ENCODE measurements at regions not wholly inside any gene's neighbourhood (a gene's known extent, or its start where the extent isn't known, plus 50 kb on each side); places are given as distances from the start of the nearest gene placed in this dataset.

GRCh38 chr1:60156371-60156770 is 82.8 kb upstream of the C1orf87 start:
- no peak overlapping the region for H3K9ac ChIP-seq
- no peaks in the 10 kb centered on the region for H3K4me1 ChIP-seq
- TF ChIP-seq Cebpa-rat (IDR thresholded peaks at IDR 0.05) = no peak
- H3K4me3 ChIP-seq = no peak overlapping the region
- no peaks in the 10 kb centered on the region for H3K27me3 ChIP-seq
- no peaks in the 10 kb centered on the region for H4K20me1 ChIP-seq
- no peak overlapping the region for H3K4me2 ChIP-seq
- H3K9me3 ChIP-seq (replicated peaks in 1 of 11) = no peaks in the 10 kb centered on the region
- H3K27ac ChIP-seq = no peak overlapping the region
- H3K36me3 ChIP-seq = no peaks in the 10 kb centered on the region

DNA sequence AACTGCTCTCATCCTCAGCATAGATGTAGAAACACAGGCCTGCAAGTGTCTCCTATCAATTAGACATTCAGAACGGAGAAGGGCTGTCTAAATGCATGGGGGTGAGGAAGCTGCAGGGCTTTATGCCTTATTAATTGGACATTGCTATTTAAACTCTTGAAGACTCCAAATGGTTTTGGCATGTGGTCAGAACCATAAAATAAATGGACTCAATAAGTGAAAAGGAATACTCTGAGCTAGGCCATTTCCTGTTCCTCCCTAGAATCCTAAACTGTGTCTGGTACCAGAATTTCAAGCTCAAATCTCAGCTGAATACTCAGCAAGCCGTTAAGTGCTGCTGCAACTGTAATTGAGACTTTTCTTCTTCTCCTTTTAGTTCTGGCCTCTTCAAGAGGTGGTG is 80.4 kb upstream of the C1orf87 start:
- no peak for TF ChIP-seq Cebpa-rat (IDR thresholded peaks at IDR 0.05)
- no peak overlapping the region for H3K4me2 ChIP-seq
- H3K4me3 ChIP-seq = no peak overlapping the region
- no peaks in the 10 kb centered on the region for H4K20me1 ChIP-seq
- H3K27me3 ChIP-seq = no peaks in the 10 kb centered on the region
- no peaks in the 10 kb centered on the region for H3K36me3 ChIP-seq
- H3K9ac ChIP-seq = no peak overlapping the region
- H3K4me1 ChIP-seq = peaks cover 0 to 7% (median 0%) of the 10 kb centered on the region in 10 experiments; a peak in 1 of 20 replicates
- no peak overlapping the region for H3K27ac ChIP-seq
- no peaks in the 10 kb centered on the region for H3K9me3 ChIP-seq (replicated peaks in 1 of 11)

- no peaks in the 10 kb centered on the region for H3K36me3 ChIP-seq
- H3K4me2 ChIP-seq = no peak overlapping the region
- no peak overlapping the region for H3K9ac ChIP-seq
- no peak overlapping the region for H3K27ac ChIP-seq
- no peaks in the 10 kb centered on the region for H4K20me1 ChIP-seq
- no peak overlapping the region for H3K4me3 ChIP-seq
- no peak for TF ChIP-seq Cebpa-rat (IDR thresholded peaks at IDR 0.05)
- peaks cover 0 to 7% (median 0%) of the 10 kb centered on the region in 10 experiments; a peak in 1 of 20 replicates for H3K4me1 ChIP-seq
- no peaks in the 10 kb centered on the region for H3K9me3 ChIP-seq (replicated peaks in 1 of 11)
- H3K27me3 ChIP-seq = no peaks in the 10 kb centered on the region
Observed at GRCh38 chr1:60152891-60153290, 79.3 kb upstream of the C1orf87 start.

GRCh38 chr1:60151311-60151710 is 77.7 kb upstream of the C1orf87 start:
- no peak for TF ChIP-seq Cebpa-rat (IDR thresholded peaks at IDR 0.05)
- Histone ChIP-seq H3K9ac (no peak overlapping the region), H4K20me1 (no peaks in the 10 kb centered on the region), H3K36me3 (no peaks in the 10 kb centered on the region), H3K4me3 (no peak overlapping the region), H3K27me3 (no peaks in the 10 kb centered on the region), H3K9me3 (replicated peaks in 1 of 11) (no peaks in the 10 kb centered on the region), H3K27ac (no peak overlapping the region), H3K4me2 (no peak overlapping the region), H3K4me1 (peaks cover 0 to 7% (median 0%) of the 10 kb centered on the region in 10 experiments; a peak in 1 of 20 replicates)

GRCh38 chr1:60149251-60149650 is 75.7 kb upstream of the C1orf87 start:
- Histone ChIP-seq H3K9me3 (replicated peaks in 1 of 11) (no peaks in the 10 kb centered on the region), H3K27ac (no peak overlapping the region), H3K9ac (no peak overlapping the region), H4K20me1 (no peaks in the 10 kb centered on the region), H3K4me2 (0 out of 22 replicates have a peak overlapping the region, but pooled peaks of 1 of the 11 experiments have one; percentile 3), H3K27me3 (no peaks in the 10 kb centered on the region), H3K4me3 (no peak overlapping the region), H3K36me3 (no peaks in the 10 kb centered on the region), H3K4me1 (peaks cover 0 to 7% (median 0%) of the 10 kb centered on the region in 10 experiments; a peak in 1 of 20 replicates)
- no peak for TF ChIP-seq Cebpa-rat (IDR thresholded peaks at IDR 0.05)

- Histone ChIP-seq H3K4me2 (no peak overlapping the region), H4K20me1 (no peaks in the 10 kb centered on the region), H3K27ac (no peak overlapping the region), H3K36me3 (no peaks in the 10 kb centered on the region), H3K9me3 (replicated peaks in 1 of 11) (no peaks in the 10 kb centered on the region), H3K4me3 (no peak overlapping the region), H3K4me1 (peaks cover 0 to 11% (median 0%) of the 10 kb centered on the region in 10 experiments; a peak in 5 of 20 replicates), H3K9ac (no peak overlapping the region), H3K27me3 (no peaks in the 10 kb centered on the region)
- TF ChIP-seq Cebpa-rat (IDR thresholded peaks at IDR 0.05) = no peak
Observed at GRCh38 chr1:60146884-60147283, 73.3 kb upstream of the C1orf87 start.

DNA sequence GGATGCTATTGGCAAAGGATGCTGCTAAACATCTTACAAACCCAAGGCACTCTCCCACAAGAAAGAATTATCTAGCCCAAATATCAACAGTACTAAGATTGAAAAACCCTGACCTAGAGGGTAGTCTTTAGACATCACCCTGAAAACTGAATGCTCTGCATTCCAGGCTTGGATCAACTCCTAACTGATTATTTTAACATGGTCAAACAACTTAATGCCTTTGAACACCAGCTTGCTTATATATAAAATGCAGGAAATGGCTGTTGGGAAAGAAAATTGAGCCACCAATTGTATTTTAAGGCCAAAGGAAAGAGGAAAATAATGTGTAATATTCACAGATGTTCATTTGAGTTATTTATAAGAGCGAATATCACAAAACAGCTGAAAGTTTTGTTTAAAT is 72.2 kb upstream of the C1orf87 start:
- H3K4me2 ChIP-seq = no peak overlapping the region
- no peaks in the 10 kb centered on the region for H3K9me3 ChIP-seq (replicated peaks in 1 of 11)
- no peaks in the 10 kb centered on the region for H4K20me1 ChIP-seq
- TF ChIP-seq Cebpa-rat (IDR thresholded peaks at IDR 0.05) = no peak
- H3K27me3 ChIP-seq = no peaks in the 10 kb centered on the region
- peaks cover 0 to 21% (median 0%) of the 10 kb centered on the region in 10 experiments; a peak in 6 of 20 replicates for H3K4me1 ChIP-seq
- no peak overlapping the region for H3K27ac ChIP-seq
- H3K4me3 ChIP-seq = no peak overlapping the region
- H3K9ac ChIP-seq = no peak overlapping the region
- H3K36me3 ChIP-seq = no peaks in the 10 kb centered on the region

DNA sequence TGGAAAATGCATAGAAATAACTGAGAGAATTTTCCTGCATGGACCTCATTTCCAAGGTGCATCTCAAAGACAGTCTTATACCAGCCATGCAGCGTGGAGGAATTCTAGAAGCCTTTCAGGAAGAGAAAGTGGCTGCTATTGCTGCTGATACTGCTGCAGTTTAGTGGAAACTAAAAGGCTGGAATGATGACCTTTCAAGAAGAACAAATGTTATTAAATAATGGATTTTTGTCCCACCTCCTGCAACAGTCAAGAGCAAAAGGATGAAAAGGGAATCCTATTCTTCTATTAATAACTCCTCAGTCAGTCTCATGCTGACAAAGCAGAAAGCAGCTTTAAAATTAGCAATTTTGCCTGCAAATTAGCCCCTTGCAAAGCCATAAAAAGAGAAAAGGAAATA is 68.2 kb upstream of the C1orf87 start:
- H4K20me1 ChIP-seq = no peaks in the 10 kb centered on the region
- no peak overlapping the region for H3K9ac ChIP-seq
- H3K4me1 ChIP-seq = peaks cover 0 to 14% (median 0%) of the 10 kb centered on the region in 10 experiments; a peak in 6 of 20 replicates
- H3K4me2 ChIP-seq = peak overlapping the region in 4 of 11 experiments; percentile 13 to 57 (median 41); a peak in 6 of 22 replicates
- no peak for TF ChIP-seq Cebpa-rat (IDR thresholded peaks at IDR 0.05)
- H3K9me3 ChIP-seq (replicated peaks in 1 of 11) = no peaks in the 10 kb centered on the region
- no peak overlapping the region for H3K4me3 ChIP-seq
- H3K36me3 ChIP-seq = no peaks in the 10 kb centered on the region
- no peak overlapping the region for H3K27ac ChIP-seq
- no peaks in the 10 kb centered on the region for H3K27me3 ChIP-seq

DNA sequence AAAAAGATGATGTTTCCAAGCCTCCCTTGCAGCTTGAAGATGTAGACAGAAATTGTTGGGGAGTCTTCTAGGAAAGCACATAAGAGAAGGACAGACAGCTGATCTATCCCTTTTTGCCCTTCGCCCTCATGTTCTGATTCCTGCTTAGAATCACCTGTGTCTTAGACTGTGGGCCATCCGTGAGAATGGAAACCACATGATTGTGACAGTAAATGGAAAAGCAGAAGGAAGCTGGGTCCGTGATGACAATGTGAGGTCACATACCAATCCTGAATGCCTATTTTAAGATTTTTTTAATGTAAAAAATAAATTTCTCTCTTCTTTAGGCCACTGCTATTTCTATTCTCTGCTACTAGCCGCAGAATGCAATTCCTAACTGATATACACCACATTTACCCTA is 67.7 kb upstream of the C1orf87 start:
- peaks cover 0 to 16% (median 0%) of the 10 kb centered on the region in 10 experiments; a peak in 6 of 20 replicates for H3K4me1 ChIP-seq
- H3K36me3 ChIP-seq = no peaks in the 10 kb centered on the region
- no peak overlapping the region for H3K9ac ChIP-seq
- H3K9me3 ChIP-seq (replicated peaks in 1 of 11) = no peaks in the 10 kb centered on the region
- no peak for TF ChIP-seq Cebpa-rat (IDR thresholded peaks at IDR 0.05)
- H3K27ac ChIP-seq = no peak overlapping the region
- H3K4me3 ChIP-seq = no peak overlapping the region
- H4K20me1 ChIP-seq = no peaks in the 10 kb centered on the region
- peak overlapping the region in 4 of 11 experiments; percentile 13 to 57 (median 41); a peak in 6 of 22 replicates for H3K4me2 ChIP-seq
- no peaks in the 10 kb centered on the region for H3K27me3 ChIP-seq

DNA sequence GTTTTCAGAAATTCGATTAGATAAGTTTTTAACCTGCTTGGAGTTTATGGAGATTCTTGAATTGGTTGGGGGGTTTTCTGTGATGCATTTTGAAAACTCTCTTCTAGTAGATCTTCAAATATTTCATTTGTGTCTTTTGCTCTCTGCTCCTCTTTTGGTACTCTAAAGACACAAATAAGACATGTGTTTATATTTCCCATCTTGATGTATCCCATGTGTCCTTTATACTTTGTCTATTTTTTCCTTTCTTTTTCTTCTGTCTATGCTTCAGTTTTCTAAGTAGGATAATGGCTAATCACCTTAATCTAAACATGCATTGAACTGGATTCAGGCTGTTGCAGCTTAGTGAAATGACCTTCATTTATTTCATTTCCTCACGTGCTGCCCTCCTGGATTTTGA is 63.8 kb upstream of the C1orf87 start:
- peaks cover 0 to 13% (median 0%) of the 10 kb centered on the region in 11 experiments; a peak in 3 of 22 replicates for H3K9me3 ChIP-seq (replicated peaks in 1 of 11)
- H3K27ac ChIP-seq = no peak overlapping the region
- no peak overlapping the region for H3K9ac ChIP-seq
- no peak overlapping the region for H3K4me3 ChIP-seq
- no peaks in the 10 kb centered on the region for H3K36me3 ChIP-seq
- peaks cover 15 to 41% (median 22%) of the 10 kb centered on the region in 10 experiments for H3K4me1 ChIP-seq
- no peak for TF ChIP-seq Cebpa-rat (IDR thresholded peaks at IDR 0.05)
- no peaks in the 10 kb centered on the region for H4K20me1 ChIP-seq
- no peaks in the 10 kb centered on the region for H3K27me3 ChIP-seq
- no peak overlapping the region for H3K4me2 ChIP-seq
